BLaER1 treated with 17β-estradiol and CSF1 and Interleukin-3, amounts not matched to agents 10 nM and 100 nM (cell line): ENCODE measurements at regions not wholly inside any gene's neighbourhood (a gene's known extent, or its start where the extent isn't known, plus 50 kb on each side); places are given as distances from the start of the nearest gene placed in this dataset.
A peak's percentile ranks its signal among the peaks of the same experiment; 100 is the strongest.
"Not testable (repeated sequence)": the region's sequence is repeated elsewhere in the genome, so short reads cannot be mapped to it uniquely, and the experiment has no call there.

Experiments
- H3K27ac ChIP-seq, 11 experiments: shearing (Covaris generic); formaldehyde crosslinking; 2 replicates each; pipeline ENCODE4 v1.8.1; 2022
- H3K27me3 ChIP-seq, 11 experiments: shearing (Covaris generic); formaldehyde crosslinking; 2 replicates each; pipeline ENCODE4 v1.8.1; 2022
- H3K36me3 ChIP-seq, 11 experiments: shearing (Covaris generic); formaldehyde crosslinking; 2 replicates each; pipeline ENCODE4 v1.8.1; 2022
- H3K4me1 ChIP-seq, 10 experiments: shearing (Covaris generic); formaldehyde crosslinking; 2 replicates each; pipeline ENCODE4 v1.8.1; 2022
- H3K4me2 ChIP-seq, 11 experiments: shearing (Covaris generic); formaldehyde crosslinking; 2 replicates each; pipeline ENCODE4 v1.8.1; 2022
- H3K4me3 ChIP-seq, 10 experiments: shearing (Covaris generic); formaldehyde crosslinking; 2 replicates each; pipeline ENCODE4 v1.8.1; 2022
- H3K9ac ChIP-seq, 11 experiments: shearing (Covaris generic); formaldehyde crosslinking; 2 replicates each; pipeline ENCODE4 v1.8.1; 2022
- H3K9me3 ChIP-seq, 11 experiments: shearing (Covaris generic); formaldehyde crosslinking; replicated peaks in 1 of 11; 2 replicates each; pipeline ENCODE4 v1.8.1; 2022
- H4K20me1 ChIP-seq, 11 experiments: shearing (Covaris generic); formaldehyde crosslinking; 2 replicates each; pipeline ENCODE4 v1.8.1; 2022
- Cebpa-rat ChIP-seq, 11 experiments: shearing (Covaris generic); IDR thresholded peaks; 2 replicates each; pipeline ENCODE4 v1.8.1; 2022

- Histone ChIP-seq H3K27ac (no peak overlapping the region), H3K9ac (no peak overlapping the region), H3K4me1 (no peaks in the 10 kb centered on the region), H3K4me2 (no peak overlapping the region), H3K27me3 (no peaks in the 10 kb centered on the region), H4K20me1 (no peaks in the 10 kb centered on the region), H3K4me3 (no peak overlapping the region), H3K9me3 (no peaks in the 10 kb centered on the region), H3K36me3 (no peaks in the 10 kb centered on the region)
- no peak for TF ChIP-seq Cebpa-rat (IDR thresholded peaks at IDR 0.05)
Measured at GRCh38 chr6:137545073-137545472, 50.9 kb upstream of the OLIG3 start.

GRCh38 chr6:137547186-137547585 is 53.0 kb upstream of the OLIG3 start:
- no peaks in the 10 kb centered on the region for H3K9me3 ChIP-seq
- H3K4me1 ChIP-seq, result no peaks in the 10 kb centered on the region
- H3K27me3 ChIP-seq, result no peaks in the 10 kb centered on the region
- no peaks in the 10 kb centered on the region for H4K20me1 ChIP-seq
- no peak overlapping the region for H3K4me2 ChIP-seq
- H3K36me3 ChIP-seq, result no peaks in the 10 kb centered on the region
- no peak overlapping the region for H3K9ac ChIP-seq
- no peak overlapping the region for H3K4me3 ChIP-seq
- H3K27ac ChIP-seq, result no peak overlapping the region
- no peak for TF ChIP-seq Cebpa-rat (IDR thresholded peaks at IDR 0.05)

- Histone ChIP-seq H3K4me1 (no peaks in the 10 kb centered on the region), H4K20me1 (no peaks in the 10 kb centered on the region), H3K4me2 (no peak overlapping the region), H3K9me3 (no peaks in the 10 kb centered on the region), H3K36me3 (no peaks in the 10 kb centered on the region), H3K4me3 (no peak overlapping the region), H3K27me3 (no peaks in the 10 kb centered on the region), H3K9ac (no peak overlapping the region), H3K27ac (no peak overlapping the region)
- TF ChIP-seq Cebpa-rat (IDR thresholded peaks at IDR 0.05), result no peak
Measured at GRCh38 chr6:137547601-137548000, 53.4 kb upstream of the OLIG3 start.

- H3K27ac ChIP-seq, result no peak overlapping the region
- no peak overlapping the region for H3K9ac ChIP-seq
- TF ChIP-seq Cebpa-rat (IDR thresholded peaks at IDR 0.05), result no peak
- no peaks in the 10 kb centered on the region for H3K4me1 ChIP-seq
- H3K4me2 ChIP-seq, result no peak overlapping the region
- H4K20me1 ChIP-seq, result no peaks in the 10 kb centered on the region
- H3K4me3 ChIP-seq, result no peak overlapping the region
- H3K36me3 ChIP-seq, result no peaks in the 10 kb centered on the region
- H3K27me3 ChIP-seq, result no peaks in the 10 kb centered on the region
- H3K9me3 ChIP-seq, result no peaks in the 10 kb centered on the region
Measured at GRCh38 chr6:137549106-137549505, 54.9 kb upstream of the OLIG3 start.

GRCh38 chr6:137550535-137550934 is 56.3 kb upstream of the OLIG3 start:
- Histone ChIP-seq H3K4me1 (no peaks in the 10 kb centered on the region), H3K27me3 (no peaks in the 10 kb centered on the region), H3K9ac (no peak overlapping the region), H3K9me3 (no peaks in the 10 kb centered on the region), H3K4me3 (no peak overlapping the region), H3K27ac (no peak overlapping the region), H3K36me3 (no peaks in the 10 kb centered on the region), H3K4me2 (no peak overlapping the region), H4K20me1 (no peaks in the 10 kb centered on the region)
- no peak for TF ChIP-seq Cebpa-rat (IDR thresholded peaks at IDR 0.05)

- no peak for TF ChIP-seq Cebpa-rat (IDR thresholded peaks at IDR 0.05)
- Histone ChIP-seq H4K20me1 (no peaks in the 10 kb centered on the region), H3K4me3 (no peak overlapping the region), H3K9ac (no peak overlapping the region), H3K4me1 (no peaks in the 10 kb centered on the region), H3K36me3 (no peaks in the 10 kb centered on the region), H3K27me3 (no peaks in the 10 kb centered on the region), H3K27ac (no peak overlapping the region), H3K9me3 (no peaks in the 10 kb centered on the region), H3K4me2 (no peak overlapping the region)
Measured at GRCh38 chr6:137552146-137552545, 58.0 kb upstream of the OLIG3 start.

GRCh38 chr6:137552809-137553208 is 58.6 kb upstream of the OLIG3 start:
- Histone ChIP-seq H3K4me1 (no peaks in the 10 kb centered on the region), H3K27ac (no peak overlapping the region), H3K9ac (no peak overlapping the region), H3K27me3 (no peaks in the 10 kb centered on the region), H3K4me3 (no peak overlapping the region), H3K9me3 (0 out of 22 replicates have a peak, but pooled peaks cover 0 to 1% (median 0%) of the 10 kb centered on the region in 11 experiments), H4K20me1 (no peaks in the 10 kb centered on the region), H3K4me2 (no peak overlapping the region), H3K36me3 (no peaks in the 10 kb centered on the region)
- no peak for TF ChIP-seq Cebpa-rat (IDR thresholded peaks at IDR 0.05)

- not testable (repeated sequence) for H3K27ac ChIP-seq, H3K27me3 ChIP-seq, H3K9ac ChIP-seq, H3K4me1 ChIP-seq, H3K4me3 ChIP-seq, H4K20me1 ChIP-seq, H3K36me3 ChIP-seq, H3K4me2 ChIP-seq
- peaks cover 0 to 14% (median 2%) of the 10 kb centered on the region in 11 experiments; a peak in 7 of 22 replicates for H3K9me3 ChIP-seq
Measured at GRCh38 chr6:137559521-137560183, 65.5 kb upstream of the OLIG3 start.

- H3K9ac ChIP-seq, result no peak overlapping the region
- H3K4me1 ChIP-seq, result no peaks in the 10 kb centered on the region
- no peaks in the 10 kb centered on the region for H3K36me3 ChIP-seq
- H3K27ac ChIP-seq, result no peak overlapping the region
- peaks cover 0 to 14% (median 4%) of the 10 kb centered on the region in 11 experiments; a peak in 7 of 22 replicates for H3K9me3 ChIP-seq
- no peak for TF ChIP-seq Cebpa-rat (IDR thresholded peaks at IDR 0.05)
- H3K4me3 ChIP-seq, result no peak overlapping the region
- no peaks in the 10 kb centered on the region for H3K27me3 ChIP-seq
- H3K4me2 ChIP-seq, result no peak overlapping the region
- H4K20me1 ChIP-seq, result no peaks in the 10 kb centered on the region
Measured at GRCh38 chr6:137560184-137560563, 66.0 kb upstream of the OLIG3 start.

- H4K20me1 ChIP-seq, result no peaks in the 10 kb centered on the region
- no peak overlapping the region for H3K4me3 ChIP-seq
- H3K4me1 ChIP-seq, result peaks cover 0 to 13% (median 7%) of the 10 kb centered on the region in 10 experiments; a peak in 8 of 20 replicates
- no peak overlapping the region for H3K27ac ChIP-seq
- H3K9me3 ChIP-seq, result peaks cover 0 to 11% (median 0%) of the 10 kb centered on the region in 11 experiments; a peak in 6 of 22 replicates
- peak overlapping the region in 7 of 11 experiments; percentile 3 to 43 (median 29); a peak in 9 of 22 replicates for H3K4me2 ChIP-seq
- TF ChIP-seq Cebpa-rat (IDR thresholded peaks at IDR 0.05), result no peak
- no peaks in the 10 kb centered on the region for H3K27me3 ChIP-seq
- H3K36me3 ChIP-seq, result no peaks in the 10 kb centered on the region
- H3K9ac ChIP-seq, result no peak overlapping the region
Measured at GRCh38 chr6:137568067-137568466, 73.9 kb upstream of the OLIG3 start.
